ENCODE measurements at regions not wholly inside any gene's neighbourhood (a gene's known extent, or its start where the extent isn't known, plus 50 kb on each side); places are given as distances from the start of the nearest gene placed in this dataset.

GRCh38 chr15:81830520-81830919 is 215.3 kb downstream of the MEX3B start:
- H3K27ac Mint-ChIP-seq, result no peak overlapping the region
- no peaks in the 10 kb centered on the region for H3K27me3 ChIP-seq (ENCODE audit: insufficient read depth)

More at GRCh38 chr15:81830520-81830919, 215.3 kb downstream of the MEX3B start:
- DNase-seq (ENCODE audit: low spot score) (no peak), ATAC-seq (no peak)
- no peaks in the 10 kb centered on the region for H3K36me3 ChIP-seq (ENCODE audit: insufficient read depth)
- no peaks in the 10 kb centered on the region for H3K9me2 ChIP-seq (ENCODE audit: insufficient read depth)
- H3K4me3 Mint-ChIP-seq, result no peak overlapping the region
- no peak for TF ChIP-seq EZH2phosphoT487 (IDR thresholded peaks at IDR 0.05; ENCODE audit: unreplicated experiment)
- TF ChIP-seq CREB1 (CRISPR knock-in tag; IDR thresholded peaks at IDR 0.05; ENCODE audit: low read depth), result no peak
- no peak for TF ChIP-seq CTCF (conservative IDR thresholded peaks at IDR 0.05; ENCODE audit: low read depth in 2 of 2)
- TF ChIP-seq ETS1 (IDR thresholded peaks at IDR 0.05), result no peak
- TF ChIP-seq ZNF462 (CRISPR knock-in tag; IDR thresholded peaks at IDR 0.05), result no peak
- TF ChIP-seq JUNB (IDR thresholded peaks at IDR 0.05; ENCODE audit: unreplicated experiment), result no peak
- no peak for TF ChIP-seq STAT1 (IDR thresholded peaks at IDR 0.05; ENCODE audit: unreplicated experiment)
- TF ChIP-seq ZNF114 (CRISPR knock-in tag; IDR thresholded peaks at IDR 0.05), result no peak
- TF ChIP-seq POLR2AphosphoS5 (IDR thresholded peaks at IDR 0.05; ENCODE audit: low read depth), result no peak
- no peak for TF ChIP-seq NANOG (IDR thresholded peaks at IDR 0.05; ENCODE audit: borderline replicate concordance)
- TF ChIP-seq EZH2 (IDR thresholded peaks at IDR 0.05; ENCODE audit: low read depth, unreplicated experiment), result no peak
- TF ChIP-seq ZNF331 (CRISPR knock-in tag; IDR thresholded peaks at IDR 0.05; ENCODE audit: low read depth), result no peak
- TF ChIP-seq REST (IDR thresholded peaks at IDR 0.05; ENCODE audit: unreplicated experiment), result no peak
- H3F3A ChIP-seq (replicated peaks; ENCODE audit: low read depth), result no peaks in the 10 kb centered on the region
- H3K36me3 Mint-ChIP-seq (ENCODE audit: low read depth), result no peaks in the 10 kb centered on the region
- H3K4me2 ChIP-seq, result no peak overlapping the region
- H3K27ac ChIP-seq (ENCODE audit: low read depth), result no peak overlapping the region
- no peaks in the 10 kb centered on the region for H3K4me1 ChIP-seq (ENCODE audit: insufficient read depth)
- H3K4me1 Mint-ChIP-seq, result no peaks in the 10 kb centered on the region; the same call in 1 of the 3 replicates
- peaks cover 2% of the 10 kb centered on the region; the same call in 1 of the 3 replicates for H3K9me3 Mint-ChIP-seq
- H4K20me1 ChIP-seq (replicated peaks; ENCODE audit: insufficient read depth), result 0 out of 2 replicates have a peak, but pooled peaks cover 4% of the 10 kb centered on the region
- peaks cover 2% of the 10 kb centered on the region for H3K27me3 Mint-ChIP-seq (ENCODE audit: insufficient read depth, low read depth, poor library complexity)
- no peak overlapping the region for H2AFZ ChIP-seq
- no peak overlapping the region for H3K4me3 ChIP-seq
- H3K79me2 ChIP-seq (replicated peaks; ENCODE audit: insufficient read depth), result no peaks in the 10 kb centered on the region

Measured in GM23338 (cell line).